Activated CD8-positive, alpha-beta T cell treated with anti-CD3 and anti-CD28 coated beads, Interleukin-2, amount 10 ng/mL, durations not matched to agents 7 days and 5 days (primary cell): ENCODE measurements at regions not wholly inside any gene's neighbourhood (a gene's known extent, or its start where the extent isn't known, plus 50 kb on each side); places are given as distances from the start of the nearest gene placed in this dataset.
A peak's percentile ranks its signal among the peaks of the same experiment; 100 is the strongest.

Experiments used
- ATAC-seq: fragments of 150-1000 bp; cut with Tn5 transposase; one replicate; pipeline ENCODE4 v1.10.0; 2021; ENCODE audit warnings: moderate library complexity
- CTCF ChIA-PET: fragments of 350-600 bp; sonication (Branson Sonifier 250); formaldehyde crosslinking; loops from one replicate; lab custom pipeline; 2021; ENCODE audit warnings: antibody characterized with exemption; lab: Charles Lee
- POLR2A ChIA-PET: fragments of 350-600 bp; sonication (Branson Sonifier 250); formaldehyde crosslinking; loops from one replicate; lab custom pipeline; 2021; ENCODE audit warnings: antibody characterized with exemption; lab: Charles Lee
- DNase-seq: peaks from one replicate; pipeline ENCODE4 v3.0.0-alpha.2; 2020
- H3K27ac Mint-ChIP-seq: one replicate; pipeline ENCODE4 v1.8.0; 2021; ENCODE audit warnings: mild to moderate bottlenecking, mixed read lengths
- H3K27me3 Mint-ChIP-seq: one replicate; pipeline ENCODE4 v1.8.0; 2021; ENCODE audit warnings: low read depth, mixed read lengths
- H3K36me3 Mint-ChIP-seq: one replicate; pipeline ENCODE4 v1.8.0; 2021; ENCODE audit warnings: low read depth, mixed read lengths
- H3K4me1 Mint-ChIP-seq: one replicate; pipeline ENCODE4 v1.8.0; 2021; ENCODE audit warnings: low read depth, mixed read lengths
- H3K4me3 Mint-ChIP-seq: one replicate; pipeline ENCODE4 v1.8.0; 2021; ENCODE audit warnings: mild to moderate bottlenecking, mixed read lengths
- H3K9me3 Mint-ChIP-seq: one replicate; pipeline ENCODE4 v1.8.0; 2022; ENCODE audit warnings: mixed read lengths; ENCODE audit not compliant: insufficient read depth

DNA sequence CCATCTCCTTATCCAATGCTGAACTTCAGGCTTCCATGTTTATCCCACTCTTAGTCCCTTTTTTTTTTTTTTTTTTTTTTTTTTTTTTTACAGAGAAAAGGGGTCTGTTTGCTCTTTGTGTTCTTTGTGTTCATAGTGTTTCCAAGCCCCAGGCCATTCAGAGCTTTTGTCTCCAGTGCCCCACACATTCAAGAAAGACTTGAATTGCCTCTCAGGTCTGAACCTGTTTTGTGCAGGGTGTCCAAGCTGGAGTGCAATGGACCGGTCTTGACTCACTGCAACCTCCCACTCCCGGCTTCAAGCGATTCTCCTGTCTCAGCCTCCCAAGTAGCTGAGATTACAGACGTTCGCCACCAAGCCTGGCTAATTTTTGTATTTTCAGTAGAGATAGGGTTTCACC is 191.2 kb downstream of the PALM2AKAP2 start:
- ChIA-PET POLR2A (no interaction called here), CTCF (interaction anchor here (3.3 kb wide), 1 partner anchor 68 kb away, joined by 8 read pairs; no protein-coding TSS in a partner anchor)

GRCh38 chr9:109972026-109972882 is 192.3 kb downstream of the PALM2AKAP2 start:
- CTCF ChIA-PET = interaction anchor here (1.3 to 3.3 kb wide), 2 partner anchors 65 to 69 kb away, joined by 3 to 8 read pairs; no protein-coding TSS in a partner anchor
- Mint-ChIP-seq H3K9me3 (no peaks in the 10 kb centered on the region), H3K4me1 (peaks cover 47% of the 10 kb centered on the region), H3K4me3 (no peak overlapping the region), H3K27ac (no peak overlapping the region), H3K36me3 (peaks cover 3% of the 10 kb centered on the region), H3K27me3 (peaks cover 3% of the 10 kb centered on the region)
- no peak for DNase-seq
- POLR2A ChIA-PET = no interaction called here
- ATAC-seq = peak; percentile 26

More for the DNA sequence above, 191.2 kb downstream of the PALM2AKAP2 start:
- Mint-ChIP-seq H3K4me1 (peaks cover 51% of the 10 kb centered on the region), H3K9me3 (no peaks in the 10 kb centered on the region), H3K36me3 (peaks cover 3% of the 10 kb centered on the region), H3K27me3 (peaks cover 7% of the 10 kb centered on the region), H3K27ac (no peak overlapping the region), H3K4me3 (no peak overlapping the region)
- DNase-seq = no peak
- no peak for ATAC-seq

GRCh38 chr9:109973336-109973735 is 193.3 kb downstream of the PALM2AKAP2 start:
- ATAC-seq = no peak
- Mint-ChIP-seq H3K27ac (no peak overlapping the region), H3K27me3 (peaks cover 5% of the 10 kb centered on the region), H3K9me3 (no peaks in the 10 kb centered on the region), H3K4me3 (no peak overlapping the region), H3K36me3 (no peaks in the 10 kb centered on the region), H3K4me1 (peaks cover 36% of the 10 kb centered on the region)
- DNase-seq = no peak
- ChIA-PET CTCF (no interaction called here), POLR2A (no interaction called here)

GRCh38 chr9:109974143-109974917 is 194.3 kb downstream of the PALM2AKAP2 start:
- Mint-ChIP-seq H3K27me3 (peaks cover 5% of the 10 kb centered on the region), H3K36me3 (no peaks in the 10 kb centered on the region), H3K27ac (peak overlapping the region; percentile 1), H3K9me3 (no peaks in the 10 kb centered on the region), H3K4me1 (peaks cover 26% of the 10 kb centered on the region), H3K4me3 (no peak overlapping the region)
- CTCF ChIA-PET = interaction anchor here (1.3 kb wide), 1 partner anchor 77 kb away, joined by 3 read pairs; no protein-coding TSS in a partner anchor
- DNase-seq = no peak
- POLR2A ChIA-PET = no interaction called here
- no peak for ATAC-seq

GRCh38 chr9:109974918-109975276 is 194.9 kb downstream of the PALM2AKAP2 start:
- Mint-ChIP-seq H3K9me3 (no peaks in the 10 kb centered on the region), H3K36me3 (no peaks in the 10 kb centered on the region), H3K4me1 (peaks cover 21% of the 10 kb centered on the region), H3K4me3 (no peak overlapping the region), H3K27ac (no peak overlapping the region), H3K27me3 (peaks cover 5% of the 10 kb centered on the region)
- ATAC-seq = no peak
- ChIA-PET CTCF (interaction anchor here (0.7 to 1.3 kb wide), 2 partner anchors 72 to 77 kb away, joined by 3 to 4 read pairs; no protein-coding TSS in a partner anchor), POLR2A (no interaction called here)
- DNase-seq = no peak

DNA sequence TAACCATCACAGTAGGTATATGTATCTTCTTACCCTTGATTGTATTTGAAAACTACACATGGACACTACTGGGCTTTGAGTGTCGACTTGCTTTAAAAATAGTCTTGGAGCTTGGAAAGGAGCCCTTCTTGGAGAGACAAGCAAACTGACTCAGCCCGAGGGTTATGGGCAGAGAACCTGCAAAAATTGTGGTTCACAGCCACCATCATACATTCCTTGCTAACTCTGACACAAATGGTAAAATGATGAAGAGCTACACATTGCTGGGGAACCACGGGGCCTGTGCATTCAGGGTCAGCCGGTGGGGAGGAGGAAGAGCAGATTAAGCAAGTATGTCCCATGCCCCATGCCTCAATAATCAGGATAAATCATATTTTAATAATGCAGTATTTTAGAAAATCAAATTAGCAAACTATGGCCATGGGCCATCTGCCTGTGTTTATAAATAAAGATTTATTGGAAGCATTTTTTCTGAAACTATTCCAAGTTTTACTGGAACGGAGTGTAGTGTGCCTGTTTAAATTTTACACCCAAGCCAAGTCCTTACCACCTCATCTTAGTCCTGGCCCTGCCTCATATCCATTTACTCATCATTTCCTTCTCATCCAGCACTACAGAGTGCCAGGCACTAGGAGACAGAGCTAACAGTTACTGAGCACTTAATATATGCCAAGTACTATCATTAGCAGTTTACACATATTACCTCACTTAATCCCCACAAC is 195.7 kb downstream of the PALM2AKAP2 start:
- ATAC-seq = no peak
- H3K36me3 Mint-ChIP-seq = no peaks in the 10 kb centered on the region
- H3K9me3 Mint-ChIP-seq = no peaks in the 10 kb centered on the region
- CTCF ChIA-PET = interaction anchor here (0.7 kb wide), 1 partner anchor 72 kb away, joined by 4 read pairs; no protein-coding TSS in a partner anchor
- POLR2A ChIA-PET = no interaction called here
- H3K27me3 Mint-ChIP-seq = peaks cover 5% of the 10 kb centered on the region
- no peak overlapping the region for H3K27ac Mint-ChIP-seq
- H3K4me3 Mint-ChIP-seq = no peak overlapping the region
- H3K4me1 Mint-ChIP-seq = peaks cover 20% of the 10 kb centered on the region
- DNase-seq = no peak

DNA sequence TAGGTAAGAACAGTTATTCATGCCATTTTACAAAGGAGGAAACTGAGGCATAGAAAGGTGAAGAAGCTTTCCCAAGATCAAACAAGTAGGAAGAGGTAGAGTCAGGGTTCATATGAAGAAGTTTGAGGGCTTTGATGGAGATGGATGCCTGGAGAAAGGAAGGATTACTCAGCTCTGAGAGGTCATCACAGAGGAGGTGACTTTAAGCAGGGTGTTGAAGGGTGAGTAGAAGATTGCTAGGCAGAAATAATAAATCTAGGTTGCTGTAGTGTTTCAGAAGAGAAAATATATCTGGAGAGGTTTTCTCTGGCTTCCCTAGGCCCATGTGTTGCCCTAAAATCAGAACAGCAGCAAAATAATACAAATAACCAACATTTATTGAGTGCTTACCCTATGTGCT is 196.3 kb downstream of the PALM2AKAP2 start:
- H3K27ac Mint-ChIP-seq = no peak overlapping the region
- ChIA-PET CTCF (no interaction called here), POLR2A (no interaction called here)
- H3K27me3 Mint-ChIP-seq = peaks cover 5% of the 10 kb centered on the region
- ATAC-seq = no peak
- DNase-seq = no peak
- H3K4me1 Mint-ChIP-seq = peaks cover 20% of the 10 kb centered on the region
- H3K9me3 Mint-ChIP-seq = no peaks in the 10 kb centered on the region
- no peaks in the 10 kb centered on the region for H3K36me3 Mint-ChIP-seq
- no peak overlapping the region for H3K4me3 Mint-ChIP-seq

- ChIA-PET CTCF (no interaction called here), POLR2A (interaction anchor here (0.5 to 0.6 kb wide), 2 partner anchors 13 to 73 kb away, joined by 3 read pairs; no protein-coding TSS in a partner anchor)
- Mint-ChIP-seq H3K9me3 (no peaks in the 10 kb centered on the region), H3K27me3 (peaks cover 5% of the 10 kb centered on the region), H3K27ac (no peak overlapping the region), H3K4me1 (peaks cover 13% of the 10 kb centered on the region), H3K4me3 (no peak overlapping the region), H3K36me3 (no peaks in the 10 kb centered on the region)
- DNase-seq (no peak), ATAC-seq (no peak)
These were observed 197.5 kb downstream of the PALM2AKAP2 start for GRCh38 chr9:109977521-109977920.

DNA sequence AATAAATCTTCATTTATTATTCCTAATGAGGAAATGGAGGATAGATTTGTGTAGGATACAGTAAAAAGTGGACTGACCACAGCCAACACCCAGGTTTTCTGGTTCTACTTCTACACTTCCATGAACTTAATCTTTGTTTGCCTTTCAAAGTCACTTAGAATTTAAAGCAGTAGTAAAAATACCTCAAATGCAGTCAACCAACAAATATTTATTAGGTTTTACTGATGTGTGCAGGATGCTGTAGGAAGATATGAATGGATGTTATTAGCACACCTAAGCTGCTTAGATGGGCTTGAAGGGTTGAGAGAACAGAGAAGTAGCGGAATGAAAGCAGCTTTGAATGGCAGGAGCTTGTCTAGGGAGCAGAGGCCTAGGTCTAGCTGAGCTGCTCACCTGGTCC is 201.1 kb downstream of the PALM2AKAP2 start:
- H3K4me3 Mint-ChIP-seq = no peak overlapping the region
- no peaks in the 10 kb centered on the region for H3K36me3 Mint-ChIP-seq
- H3K27ac Mint-ChIP-seq = no peak overlapping the region
- no peaks in the 10 kb centered on the region for H3K9me3 Mint-ChIP-seq
- ChIA-PET CTCF (no interaction called here), POLR2A (no interaction called here)
- no peak for ATAC-seq
- no peak for DNase-seq
- H3K4me1 Mint-ChIP-seq = no peaks in the 10 kb centered on the region
- H3K27me3 Mint-ChIP-seq = peaks cover 5% of the 10 kb centered on the region

DNA sequence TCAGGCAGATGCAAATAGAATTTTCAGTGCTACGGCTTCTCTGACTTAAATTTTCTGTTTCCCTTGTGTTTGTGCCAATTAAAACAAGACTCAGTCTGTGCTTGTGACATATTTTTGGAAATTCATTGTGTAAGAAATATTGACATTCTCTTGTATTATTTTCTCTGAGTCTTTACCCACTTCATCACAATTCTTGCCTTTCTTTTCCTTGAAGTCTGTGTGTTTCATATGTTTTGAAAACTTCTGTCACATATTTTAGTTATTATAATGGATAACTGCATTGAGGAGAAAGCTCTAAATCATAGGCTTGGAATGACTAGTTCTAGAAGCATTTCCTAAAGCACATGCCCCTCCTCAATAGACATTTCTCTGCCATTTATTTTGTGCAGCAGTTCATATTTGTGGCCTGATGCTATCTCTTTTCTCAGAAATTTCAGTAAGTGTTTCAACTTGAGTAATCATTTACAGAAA is 206.6 kb downstream of the PALM2AKAP2 start:
- Mint-ChIP-seq H3K9me3 (no peaks in the 10 kb centered on the region), H3K27me3 (no peaks in the 10 kb centered on the region), H3K4me1 (no peaks in the 10 kb centered on the region), H3K4me3 (no peak overlapping the region), H3K36me3 (no peaks in the 10 kb centered on the region), H3K27ac (no peak overlapping the region)
- ATAC-seq = no peak
- no peak for DNase-seq
- POLR2A ChIA-PET = no interaction called here
- CTCF ChIA-PET = no interaction called here

DNA sequence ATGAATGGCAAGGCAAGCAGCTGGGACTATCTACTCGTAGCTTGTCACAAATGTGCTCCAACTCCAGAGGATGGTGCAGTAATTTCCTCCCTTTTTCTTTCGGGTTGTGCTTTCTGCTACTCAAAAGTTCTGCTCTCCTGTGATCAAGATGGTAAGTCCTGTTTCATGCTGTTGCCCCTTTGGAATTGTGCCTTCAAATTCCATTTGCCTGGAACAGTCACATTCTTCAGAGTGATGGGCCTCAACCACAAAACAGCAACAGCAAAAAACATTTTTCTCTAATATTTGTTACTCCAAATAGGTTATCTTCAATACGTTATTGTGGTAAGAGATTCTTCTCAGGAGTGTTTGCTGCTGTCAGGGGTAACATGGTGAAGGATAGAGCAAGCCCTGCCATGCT is 209.3 kb downstream of the PALM2AKAP2 start:
- ATAC-seq (no peak), DNase-seq (no peak)
- no peaks in the 10 kb centered on the region for H3K4me1 Mint-ChIP-seq
- H3K4me3 Mint-ChIP-seq = no peak overlapping the region
- H3K27ac Mint-ChIP-seq = no peak overlapping the region
- ChIA-PET CTCF (no interaction called here), POLR2A (no interaction called here)
- H3K36me3 Mint-ChIP-seq = no peaks in the 10 kb centered on the region
- H3K27me3 Mint-ChIP-seq = no peaks in the 10 kb centered on the region
- no peaks in the 10 kb centered on the region for H3K9me3 Mint-ChIP-seq
